GM12891 (cell line): ENCODE measurements at regions not wholly inside any gene's neighbourhood (a gene's known extent, or its start where the extent isn't known, plus 50 kb on each side); places are given as distances from the start of the nearest gene placed in this dataset.

ENCODE experiments used
- PAX5 ChIP-seq: IDR thresholded peaks from 2 replicates; pipeline ENCODE4 v1.6.1; 2011; ENCODE audit warnings: low read length, moderate library complexity, mild to moderate bottlenecking; ENCODE audit not compliant: insufficient read depth, severe bottlenecking
- POLR2A ChIP-seq: IDR thresholded peaks from 2 replicates; pipeline ENCODE4 v1.6.1; 2011; ENCODE audit warnings: low read depth, low read length, control low read depth
- POLR2AphosphoS5 ChIP-seq: IDR thresholded peaks from 2 replicates; pipeline ENCODE4 v1.6.1; 2011; ENCODE audit warnings: low read depth, low read length, control low read depth
- TAF1 ChIP-seq: IDR thresholded peaks from 2 replicates; pipeline ENCODE4 v1.6.1; 2011; ENCODE audit warnings: low read depth, low read length, control low read depth

DNA sequence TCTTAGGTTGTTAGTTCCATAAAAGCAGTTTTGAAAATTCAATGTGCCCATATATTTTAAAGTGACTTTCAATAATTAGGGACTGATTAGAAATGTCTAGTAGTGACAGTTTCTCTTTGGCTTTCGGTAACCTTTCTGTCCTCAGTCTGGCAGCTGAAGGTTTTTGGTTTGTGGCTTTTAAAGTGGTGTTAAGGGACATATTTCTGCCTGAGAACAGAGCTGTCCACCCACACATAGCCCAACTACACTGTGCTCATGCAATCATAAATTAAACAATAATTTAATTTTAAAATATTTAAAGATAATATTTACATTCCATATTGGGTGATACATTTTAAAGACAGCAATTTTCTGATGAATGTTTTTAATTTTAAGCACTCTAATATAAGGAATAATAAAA is 335.0 kb upstream of the TENM3 start:
- no peak for TF ChIP-seq POLR2A
- no peak for TF ChIP-seq TAF1
- no peak for TF ChIP-seq PAX5
- no peak for TF ChIP-seq POLR2AphosphoS5
